ENCODE measurements at regions not wholly inside any gene's neighbourhood (a gene's known extent, or its start where the extent isn't known, plus 50 kb on each side); places are given as distances from the start of the nearest gene placed in this dataset.
A peak's percentile ranks its signal among the peaks of the same experiment; 100 is the strongest.

DNA sequence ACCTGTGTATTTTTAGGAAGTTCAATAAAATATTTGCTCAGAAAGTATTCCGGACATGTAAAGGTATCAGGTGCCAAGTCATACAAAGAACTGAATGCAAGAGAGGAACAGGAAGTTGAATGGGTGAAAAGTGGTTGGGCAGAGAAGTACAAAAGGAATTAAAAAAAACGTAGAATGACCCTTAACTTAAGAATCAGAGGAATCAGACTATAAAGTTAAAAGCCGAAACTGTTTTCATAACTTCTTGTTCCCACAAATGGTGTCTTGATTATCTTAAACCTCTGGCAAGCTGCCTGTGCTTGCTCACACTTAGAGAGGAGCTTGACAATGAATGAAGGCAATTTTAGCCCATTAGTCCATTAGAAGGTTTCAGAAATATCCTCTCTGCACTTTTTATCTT is 81.6 kb upstream of the HHIP start:
- no TSS peak for BruUV-seq (replicated peaks)
- DNase-seq (no peak), ATAC-seq (ENCODE audit: low read depth) (no peak)
- H3K9me3 ChIP-seq (ENCODE audit: control insufficient read depth, insufficient read depth, low read length): no peaks in the 10 kb centered on the region
- no peak overlapping the region for H3K4me2 ChIP-seq (ENCODE audit: low read depth, low read length)
- H2AFZ ChIP-seq (replicated peaks; ENCODE audit: low read length, poor library complexity): no peak overlapping the region
- H3K18ac ChIP-seq (ENCODE audit: low read depth, low read length): no peak overlapping the region
- no peak overlapping the region for H3K4me3 ChIP-seq (ENCODE audit: insufficient read depth, low read depth, low read length)
- H4K91ac ChIP-seq (ENCODE audit: insufficient read depth, low read depth, low read length): no peak overlapping the region
- H3K9ac ChIP-seq (ENCODE audit: low read depth, low read length): no peak overlapping the region
- CTCF ChIA-PET: no interaction called here
- dilution Hi-C loops (cut with HindIII; ENCODE audit: low sequenced_read_pairs, unreplicated experiment) (no loop called here), intact Hi-C loops (cut with micrococcal nuclease) (no loop called here), in situ Hi-C loops (cut with MboI; ENCODE audit: low sequenced_read_pairs) (no loop called here)
- H3K27ac ChIP-seq (ENCODE audit: insufficient read depth, low read length): no peak overlapping the region
- no CpG with 5 or more reads among the region's 3 CpGs for WGBS, 2 experiments (ENCODE audit: extremely low coverage in 2 of 2, insufficient read length in 1 of 2)
- H3K23ac ChIP-seq (ENCODE audit: low read depth, low read length): no peak overlapping the region
- POLR2A ChIA-PET (ENCODE audit: unreplicated experiment): no interaction called here
- no peaks in the 10 kb centered on the region for H3K27me3 ChIP-seq (ENCODE audit: control insufficient read depth, insufficient read depth, low read length)
- no peak overlapping the region for H2AK5ac ChIP-seq (ENCODE audit: low read depth, low read length)
- H2BK20ac ChIP-seq (ENCODE audit: low read depth, low read length): peak overlapping the region; percentile 23; the same call in 1 of the 2 replicates
- no peaks in the 10 kb centered on the region for H3K79me1 ChIP-seq (ENCODE audit: low read depth in 1 of 2, low read length in 2 of 2)
- H2BK120ac ChIP-seq (ENCODE audit: low read depth, low read length): peak overlapping the region; percentile 30; the same call in 1 of the 2 replicates
- H3K4me1 ChIP-seq (ENCODE audit: control insufficient read depth, insufficient read depth, low read length): peaks cover 2% of the 10 kb centered on the region
- no peak for TF ChIP-seq SMC3 (IDR thresholded peaks at IDR 0.05; ENCODE audit: low read depth, low read length)
- no peak for TF ChIP-seq CEBPB (IDR thresholded peaks at IDR 0.05; ENCODE audit: low read depth, low read length)
- TF ChIP-seq ELK1 (IDR thresholded peaks at IDR 0.05; ENCODE audit: borderline replicate concordance, low read depth, low read length): no peak
- no peak for TF ChIP-seq MXI1 (IDR thresholded peaks at IDR 0.05; ENCODE audit: borderline replicate concordance, low read depth, low read length)
- TF ChIP-seq RCOR1 (IDR thresholded peaks at IDR 0.05; ENCODE audit: insufficient replicate concordance, low read length): no peak
- no peak for TF ChIP-seq RFX5 (IDR thresholded peaks at IDR 0.05; ENCODE audit: low read depth, low read length)
- no peak for TF ChIP-seq FOS (IDR thresholded peaks at IDR 0.05; ENCODE audit: low read depth, low read length)
- TF ChIP-seq, protein P1, sequence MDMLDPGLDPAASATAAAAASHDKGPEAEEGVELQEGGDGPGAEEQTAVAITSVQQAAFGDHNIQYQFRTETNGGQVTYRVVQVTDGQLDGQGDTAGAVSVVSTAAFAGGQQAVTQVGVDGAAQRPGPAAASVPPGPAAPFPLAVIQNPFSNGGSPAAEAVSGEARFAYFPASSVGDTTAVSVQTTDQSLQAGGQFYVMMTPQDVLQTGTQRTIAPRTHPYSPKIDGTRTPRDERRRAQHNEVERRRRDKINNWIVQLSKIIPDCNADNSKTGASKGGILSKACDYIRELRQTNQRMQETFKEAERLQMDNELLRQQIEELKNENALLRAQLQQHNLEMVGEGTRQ (IDR thresholded peaks at IDR 0.05; ENCODE audit: low read depth, low read length): no peak
- no peak for TF ChIP-seq RAD21 (IDR thresholded peaks at IDR 0.05; ENCODE audit: low read length)
- TF ChIP-seq POLR2A (IDR thresholded peaks at IDR 0.05; ENCODE audit: low read depth, low read length): no peak
- TF ChIP-seq, protein P2, sequence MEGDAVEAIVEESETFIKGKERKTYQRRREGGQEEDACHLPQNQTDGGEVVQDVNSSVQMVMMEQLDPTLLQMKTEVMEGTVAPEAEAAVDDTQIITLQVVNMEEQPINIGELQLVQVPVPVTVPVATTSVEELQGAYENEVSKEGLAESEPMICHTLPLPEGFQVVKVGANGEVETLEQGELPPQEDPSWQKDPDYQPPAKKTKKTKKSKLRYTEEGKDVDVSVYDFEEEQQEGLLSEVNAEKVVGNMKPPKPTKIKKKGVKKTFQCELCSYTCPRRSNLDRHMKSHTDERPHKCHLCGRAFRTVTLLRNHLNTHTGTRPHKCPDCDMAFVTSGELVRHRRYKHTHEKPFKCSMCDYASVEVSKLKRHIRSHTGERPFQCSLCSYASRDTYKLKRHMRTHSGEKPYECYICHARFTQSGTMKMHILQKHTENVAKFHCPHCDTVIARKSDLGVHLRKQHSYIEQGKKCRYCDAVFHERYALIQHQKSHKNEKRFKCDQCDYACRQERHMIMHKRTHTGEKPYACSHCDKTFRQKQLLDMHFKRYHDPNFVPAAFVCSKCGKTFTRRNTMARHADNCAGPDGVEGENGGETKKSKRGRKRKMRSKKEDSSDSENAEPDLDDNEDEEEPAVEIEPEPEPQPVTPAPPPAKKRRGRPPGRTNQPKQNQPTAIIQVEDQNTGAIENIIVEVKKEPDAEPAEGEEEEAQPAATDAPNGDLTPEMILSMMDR (conservative IDR thresholded peaks at IDR 0.05; ENCODE audit: low read depth, low read length): no peak
- TF ChIP-seq BHLHE40 (IDR thresholded peaks at IDR 0.05; ENCODE audit: low read depth, low read length): no peak
- TF ChIP-seq NFE2L2 (IDR thresholded peaks at IDR 0.05; ENCODE audit: low read depth, low read length): no peak
- no peak for TF ChIP-seq CHD1 (IDR thresholded peaks at IDR 0.05; ENCODE audit: low read depth, low read length)
- no peak for TF ChIP-seq MAZ (IDR thresholded peaks at IDR 0.05; ENCODE audit: borderline replicate concordance, low read depth, low read length)
- TF ChIP-seq MAFK (IDR thresholded peaks at IDR 0.05; ENCODE audit: low read depth, low read length): no peak
- no peak overlapping the region for H3K14ac ChIP-seq (replicated peaks; ENCODE audit: low read depth, low read length)
- no peak overlapping the region for H2BK15ac ChIP-seq (ENCODE audit: low read depth, low read length)
- no peak overlapping the region for H4K8ac ChIP-seq (ENCODE audit: low read depth in 2 of 2, low read length in 2 of 2)
- no peak overlapping the region for H4K5ac ChIP-seq (ENCODE audit: low read depth, low read length)
- H3K36me3 ChIP-seq (ENCODE audit: control insufficient read depth, insufficient read depth, low read length): no peaks in the 10 kb centered on the region
- no peaks in the 10 kb centered on the region for H4K20me1 ChIP-seq (ENCODE audit: insufficient read depth, low read length)
- H3K4ac ChIP-seq (ENCODE audit: low read depth, low read length): no peak overlapping the region
- H3K56ac ChIP-seq (ENCODE audit: extremely low read depth, insufficient read depth, low read length): no peak overlapping the region
- H2AK9ac ChIP-seq (replicated peaks; ENCODE audit: low read depth, low read length, poor library complexity): no peak overlapping the region
- no peaks in the 10 kb centered on the region for H3K9me1 ChIP-seq (ENCODE audit: insufficient read depth, low read length)
- no peak overlapping the region for H2BK5ac ChIP-seq (ENCODE audit: low read depth, low read length, poor library complexity, severe bottlenecking)
